NCI-H2081 (cell line): ENCODE measurements at regions not wholly inside any gene's neighbourhood (a gene's known extent, or its start where the extent isn't known, plus 50 kb on each side); places are given as distances from the start of the nearest gene placed in this dataset.

Experiments used
- DNase-seq, 2 experiments: peaks; one replicate each; lab custom pipeline; 2025; lab: John Stamatoyannopoulos, UW

DNA sequence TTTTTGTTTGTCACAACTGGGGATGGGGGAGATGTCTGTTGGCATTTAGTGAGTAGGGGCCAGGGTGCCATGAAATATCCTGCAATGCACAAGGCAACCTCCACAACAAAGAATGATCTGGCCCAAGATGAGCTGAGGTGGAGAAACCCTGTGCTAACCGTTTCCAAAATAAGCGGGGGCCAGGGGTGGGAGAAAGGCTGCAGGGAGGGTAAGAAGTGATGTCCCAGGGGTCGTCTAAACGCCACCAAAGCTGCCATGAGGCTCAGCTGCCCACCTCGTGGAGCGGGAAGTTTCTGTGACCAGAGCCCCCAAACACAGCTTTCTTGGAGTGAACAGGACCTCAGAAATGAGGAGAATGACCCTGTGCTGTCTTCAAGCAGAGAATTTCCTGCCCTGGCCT lies 76.5 kb upstream of the CDH5 start:
- DNase-seq: no peak

DNA sequence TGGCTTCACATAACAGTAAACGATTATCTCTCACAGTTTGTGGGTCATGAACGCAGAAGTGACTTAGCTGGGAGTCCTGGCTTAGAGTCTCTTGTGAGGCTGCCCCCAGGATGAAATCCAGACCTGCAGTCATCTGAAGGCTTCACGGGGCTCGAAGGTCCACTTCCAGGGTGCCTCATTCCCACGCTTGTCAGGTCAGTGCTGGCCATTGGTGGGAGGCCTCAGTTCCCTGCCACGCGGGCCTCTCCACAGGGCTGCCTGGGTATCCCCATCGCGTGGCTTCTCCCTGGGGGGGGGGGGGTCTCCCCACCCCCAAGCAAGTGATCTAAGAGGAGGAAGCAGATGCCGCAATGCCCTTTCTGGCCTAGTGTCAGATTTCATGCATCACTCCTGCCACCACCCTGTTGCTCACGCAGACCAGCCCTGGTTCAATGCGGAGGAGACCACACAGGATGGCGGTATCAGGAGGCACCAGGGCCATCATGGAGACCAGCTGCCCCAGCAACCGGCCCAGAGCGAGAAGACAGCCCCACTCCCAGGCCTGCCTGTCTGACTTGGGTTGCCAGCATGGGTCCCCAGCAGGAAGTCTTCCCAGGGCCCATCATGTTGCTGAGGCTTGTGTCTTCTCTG lies 77.3 kb upstream of the CDH5 start:
- DNase-seq: no peak

DNA sequence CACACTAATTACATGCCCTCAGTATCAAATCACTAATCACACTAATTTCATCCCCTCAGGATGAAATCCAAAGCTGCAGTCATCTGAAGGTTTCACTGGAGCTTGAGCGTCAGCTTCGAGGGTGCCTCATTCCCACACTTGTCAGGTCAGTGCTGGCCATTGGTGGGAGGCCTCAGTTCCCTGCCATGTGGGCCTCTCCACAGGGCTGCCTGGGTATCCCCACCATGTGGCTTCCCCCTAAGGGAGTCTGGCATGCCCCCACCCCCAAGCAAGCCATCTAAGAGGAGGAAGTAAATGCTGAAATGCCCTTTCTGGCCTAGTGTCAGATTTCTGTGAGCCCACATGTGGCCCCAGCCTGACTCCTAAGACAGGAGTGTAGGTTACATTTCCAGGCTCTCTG lies 78.6 kb upstream of the CDH5 start:
- DNase-seq: no peak

DNA sequence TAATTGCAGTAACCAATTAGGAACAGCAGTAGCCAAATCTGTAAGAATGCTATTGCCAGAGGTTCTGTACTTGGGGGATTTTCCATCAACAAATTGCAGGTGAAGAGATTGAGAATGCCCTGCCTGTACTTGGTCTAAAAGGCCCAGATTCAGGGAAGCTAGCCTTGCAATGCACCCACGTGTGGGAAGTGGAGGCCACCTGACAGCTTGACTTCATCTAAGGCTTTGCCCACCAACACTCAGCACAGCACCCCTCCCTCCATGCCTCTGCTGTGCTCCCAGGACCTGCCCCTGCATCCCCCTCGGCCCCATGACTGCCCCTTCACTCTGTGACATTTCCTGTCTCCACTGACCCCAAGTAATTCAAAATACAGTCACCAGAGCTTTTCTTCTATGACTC lies 79.1 kb upstream of the CDH5 start:
- DNase-seq: no peak

DNA sequence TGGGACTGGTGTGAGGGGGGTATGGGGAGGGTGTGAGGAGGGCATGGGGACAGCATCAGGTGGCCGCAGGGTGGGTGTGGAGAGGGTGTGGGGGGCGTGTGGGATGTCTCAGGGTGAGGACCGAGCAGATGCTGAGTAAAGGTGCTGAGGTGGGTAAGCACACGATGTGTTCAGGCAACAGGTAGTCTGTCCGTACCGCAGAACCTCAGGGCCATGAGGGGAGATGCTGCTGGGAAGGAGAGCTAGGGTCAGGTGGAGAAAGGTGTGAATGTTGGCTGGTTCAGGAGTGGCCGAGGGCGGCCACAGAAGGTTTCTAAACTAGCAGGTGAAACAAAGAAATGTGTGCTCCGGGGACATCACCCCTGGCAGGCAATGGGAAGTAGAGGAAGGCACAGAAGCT lies 80.0 kb upstream of the CDH5 start:
- DNase-seq: no peak

DNA sequence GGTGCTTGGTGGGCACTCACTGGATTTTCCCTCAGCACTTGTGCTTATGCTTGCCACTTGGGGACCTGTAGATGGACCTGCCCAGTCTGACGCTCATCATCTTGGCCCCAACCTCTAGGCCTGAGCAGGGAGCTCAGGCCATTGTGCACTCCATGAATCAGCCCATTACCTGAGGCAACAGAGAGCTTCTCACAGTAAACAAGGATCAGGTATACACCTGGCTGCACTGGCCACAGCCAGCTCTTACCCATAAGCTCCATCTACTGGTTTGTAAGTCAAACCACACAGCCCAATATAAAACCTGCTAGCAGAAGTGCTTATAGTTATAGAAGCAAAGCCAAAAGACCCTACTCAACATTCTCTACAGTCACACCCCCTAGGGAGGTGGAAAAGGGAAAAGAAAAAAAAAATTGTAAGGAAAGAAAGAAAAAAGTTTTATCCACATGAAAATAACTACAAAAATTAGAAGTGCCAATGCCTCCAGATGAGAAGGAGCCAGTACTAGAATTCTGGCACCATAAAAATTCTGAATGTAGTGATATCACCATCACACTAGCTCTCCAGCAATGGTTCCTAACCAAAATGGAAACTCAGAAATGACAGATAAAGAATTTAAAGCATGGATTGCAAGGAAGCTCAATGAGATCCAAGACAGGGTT lies 87.8 kb upstream of the CDH5 start:
- DNase-seq: peak in 1 of 2 experiments; percentile 1

DNA sequence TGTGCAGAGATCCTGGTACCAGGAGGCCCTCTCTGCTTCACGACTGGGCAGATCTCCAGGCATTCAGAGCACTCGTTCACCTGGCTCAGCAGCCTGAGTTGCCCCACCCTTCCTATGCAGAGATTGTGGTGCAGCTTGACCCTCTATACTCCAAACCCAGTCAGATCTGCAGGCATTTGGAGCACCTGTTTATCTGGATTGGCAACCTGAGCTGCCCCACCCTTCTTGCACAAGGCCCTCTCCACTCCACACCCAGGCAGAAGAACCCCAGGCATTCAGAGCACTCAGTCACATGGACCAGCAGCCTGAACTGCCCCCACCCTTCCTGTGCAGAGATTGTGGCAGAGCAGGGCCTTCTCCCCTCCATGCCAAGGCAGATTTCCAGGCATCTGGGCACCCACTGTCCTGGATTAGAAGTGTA lies 88.4 kb upstream of the CDH5 start:
- no peak for DNase-seq

DNA sequence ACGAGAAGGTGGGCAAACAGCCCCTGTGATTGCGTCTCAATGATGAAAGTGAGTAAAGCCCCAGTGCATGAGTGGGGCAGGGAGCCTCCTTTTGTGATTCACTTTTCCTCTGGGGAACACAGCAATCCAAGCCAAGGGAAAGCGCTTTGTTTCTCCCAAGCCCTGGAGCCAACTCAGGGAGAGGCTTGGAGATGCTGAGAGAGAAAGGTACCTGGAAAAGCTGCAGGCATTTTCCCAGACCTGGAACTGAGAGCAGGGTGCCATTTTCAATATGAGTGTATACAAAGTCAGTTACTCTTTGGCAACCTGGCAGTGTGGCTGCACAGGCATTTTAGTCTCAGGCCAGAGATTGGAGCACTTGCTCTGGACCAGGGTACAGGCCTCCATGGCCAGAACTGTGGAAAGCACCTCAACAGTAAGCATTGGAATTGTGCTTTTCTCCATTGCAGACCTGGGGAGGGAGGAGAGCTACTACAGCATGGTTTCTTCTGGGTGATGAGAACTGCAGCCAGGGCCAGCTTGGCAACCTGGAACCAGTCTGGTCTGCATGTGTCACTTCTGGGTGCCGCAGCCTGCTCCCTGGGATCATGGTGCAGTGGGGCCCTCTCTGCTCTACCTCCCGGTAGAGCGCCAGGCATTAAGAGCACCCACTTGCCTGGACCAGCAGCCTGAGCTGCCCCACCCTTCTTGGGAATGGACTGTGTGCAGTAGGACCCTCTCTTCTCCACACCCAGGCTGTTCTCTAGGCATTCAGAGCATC lies 89.0 kb upstream of the CDH5 start:
- DNase-seq: no peak

DNA sequence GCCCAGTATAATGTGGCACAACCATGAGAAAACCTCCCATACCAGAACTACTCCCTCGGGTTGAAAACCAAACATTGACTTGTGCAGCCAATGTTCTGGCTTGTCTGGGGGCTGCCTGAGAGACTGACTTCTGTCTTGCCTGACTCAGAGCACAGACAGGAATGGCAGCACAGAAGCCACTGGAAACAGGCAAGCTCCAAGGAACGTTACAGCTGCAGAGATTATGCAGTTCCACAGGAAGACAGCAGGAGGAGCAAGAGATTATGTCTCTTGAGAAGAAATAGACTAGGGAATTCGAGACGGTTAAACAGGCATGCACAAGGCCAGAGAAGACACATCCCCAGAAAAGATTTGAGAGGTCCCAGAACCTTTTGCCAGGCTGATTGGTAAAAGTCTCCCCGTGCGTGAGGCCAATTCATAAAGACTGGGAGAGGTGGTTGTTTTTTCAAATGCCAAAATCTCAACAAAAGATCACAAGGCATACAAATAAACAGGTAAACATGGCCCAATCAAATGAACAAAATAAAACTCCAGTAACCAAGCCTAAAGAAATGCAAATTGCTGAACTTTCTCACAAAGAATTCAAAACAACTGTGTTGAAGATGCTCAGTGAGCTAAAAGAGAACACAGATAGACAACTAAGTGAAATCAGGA lies 90.6 kb upstream of the CDH5 start:
- DNase-seq: peak; percentile 50 to 55

DNA sequence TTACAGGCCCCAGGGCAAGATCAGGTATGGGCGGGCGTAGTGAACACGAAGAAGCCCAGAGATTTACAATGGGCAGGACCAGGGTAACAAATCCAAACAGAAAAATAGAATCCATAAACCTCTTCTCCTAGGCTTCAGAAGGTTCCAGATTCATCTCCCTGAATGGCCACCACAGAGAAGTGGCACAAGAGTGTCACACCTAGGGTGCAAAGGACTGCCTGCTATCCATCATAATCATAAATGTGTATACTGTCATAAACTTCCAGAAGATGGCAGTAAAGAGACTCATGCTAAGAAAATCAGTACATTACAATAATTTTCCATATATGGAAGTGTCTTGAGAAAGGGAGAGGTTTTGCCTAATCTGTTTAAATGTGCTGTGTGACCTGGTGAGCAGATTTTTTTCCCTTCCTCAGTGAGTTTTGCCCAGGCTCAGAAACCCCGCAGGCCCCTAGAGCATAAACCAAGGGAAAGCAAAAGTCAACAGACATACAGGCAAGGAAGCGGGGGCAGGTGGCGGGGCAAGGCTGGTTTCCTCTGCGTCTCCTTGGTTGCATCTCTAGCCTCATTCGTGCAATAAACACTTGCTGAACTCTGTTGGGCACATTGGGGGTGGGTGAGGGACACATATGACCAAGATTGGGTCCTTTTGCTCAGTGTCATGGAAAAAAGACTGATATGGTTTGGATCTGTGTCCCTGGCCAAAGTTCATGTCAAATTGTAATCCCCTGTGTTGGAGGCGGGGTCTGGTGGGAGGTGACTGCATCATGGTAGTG lies 92.0 kb upstream of the CDH5 start:
- peak in 1 of 2 experiments; percentile 33 for DNase-seq

DNA sequence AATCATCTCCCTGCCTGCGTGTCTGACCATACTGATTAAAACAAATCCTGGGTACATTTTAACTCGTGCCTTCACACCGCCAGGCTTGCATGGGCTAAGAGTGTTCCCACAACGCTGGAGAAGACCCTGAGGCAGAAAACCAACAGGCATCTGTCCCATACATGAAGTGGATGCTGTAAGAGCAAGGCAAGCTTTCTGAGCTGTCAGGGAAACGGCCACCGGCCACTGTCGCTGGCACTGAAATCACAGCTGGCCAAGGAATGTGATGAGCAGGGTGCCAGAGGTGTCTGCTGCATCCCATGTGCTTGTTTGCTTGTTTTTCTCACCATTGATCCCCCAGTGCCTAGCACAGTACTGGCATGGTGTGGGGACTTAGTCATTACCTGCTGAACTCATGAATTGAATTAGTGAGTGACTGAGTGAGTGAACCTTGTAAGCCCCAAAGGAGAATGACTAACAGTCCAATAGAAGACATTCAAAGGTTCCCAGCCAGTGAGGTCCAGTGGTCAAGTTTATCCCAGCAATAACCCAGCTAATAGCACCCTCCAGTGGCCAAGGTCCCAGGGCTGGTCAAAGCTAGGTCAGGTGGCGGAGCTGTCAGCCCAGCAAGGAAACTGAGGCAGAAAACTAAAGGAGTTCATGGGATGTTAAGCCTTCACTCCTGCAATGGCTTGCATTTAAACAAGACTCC lies 92.7 kb upstream of the CDH5 start:
- no peak for DNase-seq

DNA sequence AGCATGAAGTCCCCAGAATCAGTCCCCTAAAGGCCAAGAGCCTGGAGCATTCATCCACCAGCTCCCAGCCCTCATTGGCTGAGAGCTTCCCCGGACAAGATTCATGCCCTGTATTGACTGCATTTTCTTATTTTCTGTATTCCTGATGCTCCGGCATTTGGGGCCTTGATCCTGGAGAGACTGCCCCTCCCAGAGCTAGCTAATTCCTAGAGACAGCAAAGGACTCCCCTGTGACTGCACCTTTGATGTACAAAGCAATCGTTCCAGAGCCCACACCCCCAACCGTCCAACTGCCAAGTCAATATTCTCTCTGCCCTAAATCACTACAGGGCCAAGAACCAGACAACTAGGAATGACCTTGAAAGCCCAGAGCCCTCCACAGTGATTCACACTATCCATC lies 93.4 kb upstream of the CDH5 start:
- DNase-seq: no peak

DNA sequence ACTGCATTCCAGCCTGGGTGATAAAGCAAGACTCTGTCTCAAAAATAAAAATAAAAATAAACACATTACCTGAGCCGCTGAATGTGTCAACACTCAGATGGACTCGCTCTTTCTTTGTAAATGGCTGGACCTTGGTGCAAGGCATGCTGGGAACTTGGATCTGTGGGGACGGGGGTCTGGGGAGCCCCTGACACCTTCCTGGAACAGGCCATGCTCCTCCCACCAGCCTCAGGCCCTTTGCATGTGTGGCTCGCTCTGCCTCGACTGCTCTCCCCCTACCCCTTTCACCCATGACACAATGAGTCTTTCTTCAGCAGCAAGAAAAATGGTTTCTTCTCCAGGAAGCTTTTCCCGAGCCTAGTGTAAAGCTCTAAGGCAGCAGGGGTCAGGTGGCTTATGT lies 94.0 kb upstream of the CDH5 start:
- DNase-seq: no peak

DNA sequence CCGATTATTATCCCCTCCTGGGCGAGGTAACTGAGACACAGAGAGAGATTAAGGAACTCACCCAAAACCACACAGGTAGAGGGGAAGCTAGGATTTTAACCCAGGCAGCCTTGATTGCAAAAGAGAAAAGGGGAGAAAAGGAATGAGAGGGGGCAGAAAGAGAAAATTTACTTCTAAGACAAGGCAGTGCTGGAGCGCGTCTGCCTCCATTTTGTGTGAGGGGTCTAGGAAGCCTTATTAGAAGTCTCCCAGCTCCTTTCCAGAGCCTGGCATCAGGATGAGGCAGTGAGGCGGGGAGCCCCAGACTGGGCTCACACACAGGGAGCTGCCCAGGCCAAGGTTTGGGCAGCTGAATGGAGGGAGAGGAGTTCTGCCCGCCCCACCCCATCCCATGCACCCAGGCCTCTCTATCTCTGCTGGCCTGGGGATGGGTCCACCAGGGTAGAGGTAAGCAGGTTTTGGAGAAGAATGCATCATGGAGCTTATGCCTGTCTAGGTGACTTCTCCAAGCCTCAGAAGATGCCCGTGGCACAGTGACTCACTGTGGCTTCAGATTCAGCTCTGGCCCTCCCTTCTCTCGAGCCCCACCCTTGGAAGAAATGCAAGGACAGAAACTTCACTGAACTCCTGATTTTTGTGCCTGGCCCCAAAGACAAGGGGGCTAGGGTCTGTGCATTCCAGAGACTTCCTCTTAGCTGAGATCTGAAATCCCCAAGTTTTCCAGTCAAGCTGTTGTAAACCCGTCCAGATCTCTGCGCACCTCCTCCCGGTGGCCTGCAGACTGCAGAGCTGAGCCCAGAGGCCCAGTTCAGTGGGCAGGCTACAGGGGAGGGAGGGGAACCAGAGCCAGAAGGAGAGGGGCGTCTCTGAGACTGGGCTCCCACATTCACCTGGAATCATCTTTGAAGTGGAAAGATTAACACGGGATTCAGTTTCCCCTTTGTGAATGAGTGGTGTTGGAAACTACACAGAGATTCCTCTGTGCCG lies 95.1 kb upstream of the CDH5 start:
- DNase-seq: no peak

DNA sequence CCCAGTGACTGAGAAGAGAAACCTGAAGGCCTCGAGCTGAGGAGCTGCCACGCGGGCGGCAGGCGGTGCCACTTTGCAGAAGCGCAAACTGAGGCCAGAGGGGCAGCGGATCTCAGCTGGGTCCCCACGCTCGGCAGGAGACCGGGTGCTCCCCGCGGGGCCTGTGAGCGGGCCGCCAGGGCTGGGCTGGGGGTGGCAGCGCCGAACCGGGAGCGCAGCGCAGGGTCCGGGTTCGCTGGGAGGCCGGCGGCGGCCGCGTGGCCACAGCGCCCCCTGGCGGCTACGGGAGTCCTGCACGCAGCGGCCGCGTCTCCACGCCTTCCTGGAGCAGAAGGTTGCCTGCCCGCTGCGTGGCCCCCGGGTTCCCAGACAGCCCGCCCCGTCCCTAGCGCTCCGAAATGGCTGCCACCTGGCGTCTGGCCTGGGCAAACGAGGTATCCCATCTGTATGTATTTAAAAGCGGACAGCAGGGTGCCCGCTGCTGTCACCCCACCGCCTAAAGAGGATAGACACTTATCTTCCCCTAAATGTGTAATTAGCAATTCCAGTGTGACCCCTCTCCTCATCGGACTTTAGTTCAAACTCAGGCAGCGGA lies 96.1 kb upstream of the CDH5 start:
- DNase-seq: peak; percentile 22 to 58

DNA sequence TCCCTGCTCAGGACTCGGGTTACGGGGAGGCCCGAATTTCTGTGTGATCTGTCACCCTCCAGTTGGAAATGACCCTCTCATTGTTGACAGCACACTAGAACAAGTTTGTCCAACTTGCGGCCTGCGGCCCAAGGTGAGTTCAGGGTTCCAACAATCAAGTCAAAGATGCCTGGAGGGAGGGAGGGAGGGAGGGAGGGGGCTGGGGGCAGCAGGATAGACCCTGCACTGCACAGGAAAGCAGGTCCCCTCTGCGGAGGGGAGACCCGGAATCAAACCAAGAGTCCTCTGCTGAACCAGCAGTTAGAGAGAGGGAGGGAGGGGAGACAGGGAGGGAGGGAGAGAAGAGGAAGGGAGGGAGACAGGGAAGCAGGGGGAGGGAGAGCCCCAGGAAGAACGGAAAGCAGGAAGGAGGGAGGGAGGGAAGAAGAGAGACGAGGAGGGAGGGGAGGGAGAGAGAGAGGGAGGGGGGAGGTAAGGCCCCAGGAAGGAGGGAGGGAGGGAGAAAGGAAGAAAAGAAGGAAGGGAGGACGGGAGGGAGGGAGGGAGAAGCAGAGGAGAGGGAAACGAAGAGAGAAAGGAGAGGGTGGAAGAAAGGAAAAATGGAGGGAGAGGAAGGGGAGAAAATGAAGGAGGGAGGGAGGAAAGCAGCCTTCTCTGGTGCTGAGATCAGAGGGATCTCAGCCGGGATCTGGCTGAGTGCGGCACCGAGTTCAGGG lies 96.7 kb upstream of the CDH5 start:
- no peak for DNase-seq

DNA sequence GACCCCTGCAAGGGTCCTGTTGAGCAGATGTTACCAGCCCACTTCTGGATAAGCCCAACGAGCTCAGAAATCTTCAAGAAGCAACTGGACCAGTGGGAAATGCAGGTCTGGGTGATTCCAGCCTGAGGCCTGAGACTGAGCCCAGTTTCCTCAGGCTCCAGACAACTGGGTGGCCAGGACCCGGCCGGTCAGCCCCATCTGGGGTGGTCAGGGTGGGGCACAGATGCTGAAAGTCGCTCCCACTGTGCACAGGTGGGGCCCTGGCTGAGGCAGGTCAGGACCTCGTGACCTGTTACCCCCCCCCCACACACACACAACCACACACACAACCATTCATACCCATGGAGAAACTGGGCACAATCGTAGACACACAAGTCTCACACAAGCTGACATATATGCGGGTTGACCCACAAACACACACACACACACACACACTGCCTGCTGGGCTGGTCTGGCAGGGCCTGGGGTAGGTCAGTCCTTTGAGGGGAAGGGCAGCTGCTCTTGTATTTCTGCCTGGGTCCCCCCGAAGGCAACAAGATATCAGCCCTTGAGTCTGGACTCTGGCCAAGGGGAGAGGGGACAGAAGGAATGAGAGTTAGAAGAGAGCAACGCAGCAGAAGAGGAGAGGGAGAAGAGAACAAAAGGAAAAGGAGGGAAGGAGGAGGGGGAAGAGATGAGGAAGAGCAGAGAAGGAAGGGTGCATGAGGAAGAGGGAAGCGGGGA lies 99.0 kb upstream of the CDH5 start:
- DNase-seq: no peak
